ENCODE measurements at regions not wholly inside any gene's neighbourhood (a gene's known extent, or its start where the extent isn't known, plus 50 kb on each side); places are given as distances from the start of the nearest gene placed in this dataset.

- no peaks in the 10 kb centered on the region for H3K4me1 ChIP-seq (ENCODE audit: insufficient read depth, low read length)
- H3K9me3 ChIP-seq (ENCODE audit: low read length): no peaks in the 10 kb centered on the region
- H3K27ac ChIP-seq (ENCODE audit: low read depth, low read length): no peak overlapping the region
- H3K36me3 ChIP-seq (ENCODE audit: insufficient read depth, low read length): no peaks in the 10 kb centered on the region
- H3K4me3 ChIP-seq (ENCODE audit: low read depth in 1 of 2, low read length in 2 of 2): no peak overlapping the region
- H3K27me3 ChIP-seq (ENCODE audit: control insufficient read depth in 1 of 2, insufficient read depth in 2 of 2, low read length in 2 of 2): no peaks in the 10 kb centered on the region
- H3K9ac ChIP-seq (ENCODE audit: low read length): no peak overlapping the region
Measured at GRCh38 chr2:54377901-54378493, 78.1 kb upstream of the SPTBN1 start.

GRCh38 chr2:54380670-54381069 lies 75.5 kb upstream of the SPTBN1 start:
- Histone ChIP-seq H3K27ac (ENCODE audit: low read depth, low read length) (no peak overlapping the region), H3K9ac (ENCODE audit: low read length) (no peak overlapping the region), H3K4me1 (ENCODE audit: insufficient read depth, low read length) (no peaks in the 10 kb centered on the region), H3K36me3 (ENCODE audit: insufficient read depth, low read length) (no peaks in the 10 kb centered on the region), H3K4me3 (ENCODE audit: low read depth in 1 of 2, low read length in 2 of 2) (no peak overlapping the region), H3K9me3 (ENCODE audit: low read length) (no peaks in the 10 kb centered on the region), H3K27me3 (ENCODE audit: control insufficient read depth in 1 of 2, insufficient read depth in 2 of 2, low read length in 2 of 2) (no peaks in the 10 kb centered on the region)

GRCh38 chr2:54381293-54381692 lies 74.8 kb upstream of the SPTBN1 start:
- Histone ChIP-seq H3K4me3 (ENCODE audit: low read depth in 1 of 2, low read length in 2 of 2) (no peak overlapping the region), H3K27ac (ENCODE audit: low read depth, low read length) (no peak overlapping the region), H3K36me3 (ENCODE audit: insufficient read depth, low read length) (no peaks in the 10 kb centered on the region), H3K27me3 (ENCODE audit: control insufficient read depth in 1 of 2, insufficient read depth in 2 of 2, low read length in 2 of 2) (no peaks in the 10 kb centered on the region), H3K4me1 (ENCODE audit: insufficient read depth, low read length) (no peaks in the 10 kb centered on the region), H3K9ac (ENCODE audit: low read length) (no peak overlapping the region), H3K9me3 (ENCODE audit: low read length) (no peaks in the 10 kb centered on the region)

- Histone ChIP-seq H3K4me3 (ENCODE audit: low read depth in 1 of 2, low read length in 2 of 2) (no peak overlapping the region), H3K27ac (ENCODE audit: low read depth, low read length) (no peak overlapping the region), H3K9ac (ENCODE audit: low read length) (no peak overlapping the region)
Measured at GRCh38 chr2:54382601-54383000, 73.5 kb upstream of the SPTBN1 start.

GRCh38 chr2:54384301-54385203 lies 71.6 kb upstream of the SPTBN1 start:
- H3K9ac ChIP-seq (ENCODE audit: low read length): no peak overlapping the region
- H3K4me3 ChIP-seq (ENCODE audit: low read depth in 1 of 2, low read length in 2 of 2): no peak overlapping the region
- no peaks in the 10 kb centered on the region for H3K36me3 ChIP-seq (ENCODE audit: insufficient read depth, low read length)
- H3K27me3 ChIP-seq (ENCODE audit: control insufficient read depth in 1 of 2, insufficient read depth in 2 of 2, low read length in 2 of 2): no peaks in the 10 kb centered on the region
- H3K27ac ChIP-seq (ENCODE audit: low read depth, low read length): no peak overlapping the region
- H3K9me3 ChIP-seq (ENCODE audit: low read length): no peaks in the 10 kb centered on the region
- H3K4me1 ChIP-seq (ENCODE audit: insufficient read depth, low read length): peaks cover 8% of the 10 kb centered on the region

More at GRCh38 chr2:54382601-54383000, 73.5 kb upstream of the SPTBN1 start:
- no peaks in the 10 kb centered on the region for H3K27me3 ChIP-seq (ENCODE audit: control insufficient read depth in 1 of 2, insufficient read depth in 2 of 2, low read length in 2 of 2)
- H3K9me3 ChIP-seq (ENCODE audit: low read length): no peaks in the 10 kb centered on the region
- H3K4me1 ChIP-seq (ENCODE audit: insufficient read depth, low read length): peaks cover 2% of the 10 kb centered on the region
- no peaks in the 10 kb centered on the region for H3K36me3 ChIP-seq (ENCODE audit: insufficient read depth, low read length)

- Histone ChIP-seq H3K27me3 (ENCODE audit: control insufficient read depth in 1 of 2, insufficient read depth in 2 of 2, low read length in 2 of 2) (no peaks in the 10 kb centered on the region), H3K9ac (ENCODE audit: low read length) (no peak overlapping the region), H3K36me3 (ENCODE audit: insufficient read depth, low read length) (no peaks in the 10 kb centered on the region), H3K4me3 (ENCODE audit: low read depth in 1 of 2, low read length in 2 of 2) (no peak overlapping the region), H3K4me1 (ENCODE audit: insufficient read depth, low read length) (peaks cover 8% of the 10 kb centered on the region), H3K27ac (ENCODE audit: low read depth, low read length) (no peak overlapping the region), H3K9me3 (ENCODE audit: low read length) (no peaks in the 10 kb centered on the region)
Measured at GRCh38 chr2:54385271-54385670, 70.9 kb upstream of the SPTBN1 start.

- no peak overlapping the region for H3K9ac ChIP-seq (ENCODE audit: low read length)
- no peaks in the 10 kb centered on the region for H3K9me3 ChIP-seq (ENCODE audit: low read length)
- H3K4me1 ChIP-seq (ENCODE audit: insufficient read depth, low read length): peaks cover 8% of the 10 kb centered on the region
- no peak overlapping the region for H3K4me3 ChIP-seq (ENCODE audit: low read depth in 1 of 2, low read length in 2 of 2)
- H3K27ac ChIP-seq (ENCODE audit: low read depth, low read length): no peak overlapping the region
- H3K27me3 ChIP-seq (ENCODE audit: control insufficient read depth in 1 of 2, insufficient read depth in 2 of 2, low read length in 2 of 2): no peaks in the 10 kb centered on the region
- no peaks in the 10 kb centered on the region for H3K36me3 ChIP-seq (ENCODE audit: insufficient read depth, low read length)
Measured at GRCh38 chr2:54386585-54386984, 69.5 kb upstream of the SPTBN1 start.

GRCh38 chr2:54387059-54387991 lies 68.8 kb upstream of the SPTBN1 start:
- Histone ChIP-seq H3K27ac (ENCODE audit: low read depth, low read length) (no peak overlapping the region), H3K9ac (ENCODE audit: low read length) (no peak overlapping the region), H3K4me1 (ENCODE audit: insufficient read depth, low read length) (peaks cover 8% of the 10 kb centered on the region)

GRCh38 chr2:54388076-54388475 lies 68.1 kb upstream of the SPTBN1 start:
- Histone ChIP-seq H3K9me3 (ENCODE audit: low read length) (no peaks in the 10 kb centered on the region), H3K27me3 (ENCODE audit: control insufficient read depth in 1 of 2, insufficient read depth in 2 of 2, low read length in 2 of 2) (no peaks in the 10 kb centered on the region), H3K4me3 (ENCODE audit: low read depth in 1 of 2, low read length in 2 of 2) (no peak overlapping the region), H3K36me3 (ENCODE audit: insufficient read depth, low read length) (no peaks in the 10 kb centered on the region), H3K27ac (ENCODE audit: low read depth, low read length) (no peak overlapping the region), H3K9ac (ENCODE audit: low read length) (no peak overlapping the region), H3K4me1 (ENCODE audit: insufficient read depth, low read length) (peaks cover 8% of the 10 kb centered on the region)

More at GRCh38 chr2:54387059-54387991, 68.8 kb upstream of the SPTBN1 start:
- no peaks in the 10 kb centered on the region for H3K27me3 ChIP-seq (ENCODE audit: control insufficient read depth in 1 of 2, insufficient read depth in 2 of 2, low read length in 2 of 2)
- H3K4me3 ChIP-seq (ENCODE audit: low read depth in 1 of 2, low read length in 2 of 2): no peak overlapping the region
- H3K36me3 ChIP-seq (ENCODE audit: insufficient read depth, low read length): no peaks in the 10 kb centered on the region
- H3K9me3 ChIP-seq (ENCODE audit: low read length): no peaks in the 10 kb centered on the region

- Histone ChIP-seq H3K27me3 (ENCODE audit: control insufficient read depth in 1 of 2, insufficient read depth in 2 of 2, low read length in 2 of 2) (no peaks in the 10 kb centered on the region), H3K4me1 (ENCODE audit: insufficient read depth, low read length) (peaks cover 5% of the 10 kb centered on the region), H3K9me3 (ENCODE audit: low read length) (no peaks in the 10 kb centered on the region), H3K4me3 (ENCODE audit: low read depth in 1 of 2, low read length in 2 of 2) (no peak overlapping the region), H3K9ac (ENCODE audit: low read length) (no peak overlapping the region), H3K27ac (ENCODE audit: low read depth, low read length) (no peak overlapping the region), H3K36me3 (ENCODE audit: insufficient read depth, low read length) (no peaks in the 10 kb centered on the region)
Measured at GRCh38 chr2:54392555-54393324, 63.4 kb upstream of the SPTBN1 start.
